GM19025 (cell line): ENCODE measurements at regions not wholly inside any gene's neighbourhood (a gene's known extent, or its start where the extent isn't known, plus 50 kb on each side); places are given as distances from the start of the nearest gene placed in this dataset.

ENCODE experiments used
- ATAC-seq: cut with Tn5 transposase; IDR thresholded peaks from one replicate; pipeline ENCODE4 v1.9.1; 2021; ENCODE audit warnings: mild to moderate bottlenecking, low read depth, moderate library complexity; ENCODE audit not compliant: unreplicated experiment

DNA sequence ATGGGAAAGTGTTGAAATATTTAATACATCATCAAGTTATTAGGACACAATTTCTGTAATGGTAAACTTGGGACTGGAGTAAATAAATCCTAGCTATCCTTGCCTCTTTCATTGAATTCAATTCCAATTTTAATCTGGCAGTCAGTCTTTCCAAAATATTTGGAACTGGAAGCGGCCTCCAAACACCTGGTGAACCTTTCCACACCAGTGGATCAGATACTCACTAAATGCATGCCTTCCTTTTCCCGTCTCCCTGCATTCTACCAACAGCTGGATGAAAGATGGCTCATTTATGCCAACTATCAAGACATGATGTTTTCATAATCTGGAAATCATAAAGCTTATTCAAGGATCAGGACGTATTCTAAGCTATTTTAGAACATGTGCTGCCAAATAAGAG, 488.2 kb upstream of the SPHKAP start:
- ATAC-seq, result no peak

DNA sequence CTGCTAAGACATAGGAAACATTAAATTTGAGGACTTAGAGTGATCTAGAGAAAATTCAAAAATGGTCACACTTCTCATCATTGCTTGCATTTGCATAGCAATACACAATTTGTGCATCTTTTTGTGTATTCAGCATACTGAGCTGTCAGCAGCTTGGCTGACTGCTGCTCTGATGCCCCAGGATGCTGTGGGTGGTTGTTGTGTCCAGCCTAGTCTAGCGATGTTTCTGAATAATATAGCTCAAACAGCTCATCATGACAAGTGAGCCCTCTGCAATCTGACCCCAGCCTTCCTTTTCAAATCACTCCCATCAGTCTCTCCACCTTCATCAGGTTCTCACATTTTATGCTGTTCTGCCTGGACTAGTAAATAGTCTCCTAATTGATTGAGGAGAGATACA, 483.7 kb upstream of the SPHKAP start:
- ATAC-seq, result no peak

DNA sequence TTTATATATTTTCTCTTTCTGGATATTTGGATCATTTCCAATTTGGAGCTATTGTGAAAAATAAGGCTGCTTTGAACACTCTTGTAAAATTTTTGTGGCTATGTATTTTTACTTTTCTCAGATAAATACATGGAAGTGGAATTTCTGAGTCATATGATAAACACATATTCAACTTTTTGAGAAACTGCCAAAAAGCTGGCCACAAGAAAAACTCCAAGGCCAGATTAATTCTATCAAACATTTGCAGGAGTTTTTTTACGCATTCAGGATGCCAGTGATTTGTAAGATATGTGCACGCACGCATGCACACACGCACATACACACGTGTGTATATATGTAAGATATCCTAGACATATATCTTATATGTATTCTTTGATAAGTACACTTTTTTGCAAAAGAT, 477.5 kb upstream of the SPHKAP start:
- no peak for ATAC-seq

DNA sequence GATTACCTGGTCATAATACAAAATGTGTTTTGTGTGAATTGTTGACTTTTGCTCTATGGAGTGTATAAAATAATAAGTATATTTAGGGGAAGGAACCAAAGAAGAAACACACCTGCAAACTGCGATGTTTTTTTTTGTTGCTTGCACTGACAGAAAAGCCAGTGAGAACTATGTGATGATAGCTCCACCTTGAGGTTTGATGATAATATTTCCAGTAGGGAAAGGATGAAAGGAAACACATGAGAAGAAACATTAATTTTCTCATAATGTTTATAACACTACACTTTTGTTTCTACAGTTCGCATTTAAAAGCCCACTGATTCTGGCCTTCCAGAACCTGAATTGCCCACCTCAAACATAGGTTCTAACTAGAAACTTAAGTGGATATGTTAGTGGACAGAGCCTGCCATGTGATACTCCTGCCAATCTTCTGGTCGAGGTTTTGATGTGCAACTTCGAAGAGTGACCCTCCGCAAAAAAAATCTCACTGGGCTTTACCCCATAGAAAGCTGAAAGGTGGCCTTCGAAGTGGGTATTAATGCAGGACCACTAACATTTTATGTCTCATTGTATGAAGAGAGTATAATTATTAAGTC, 476.4 kb upstream of the SPHKAP start:
- ATAC-seq, result no peak

DNA sequence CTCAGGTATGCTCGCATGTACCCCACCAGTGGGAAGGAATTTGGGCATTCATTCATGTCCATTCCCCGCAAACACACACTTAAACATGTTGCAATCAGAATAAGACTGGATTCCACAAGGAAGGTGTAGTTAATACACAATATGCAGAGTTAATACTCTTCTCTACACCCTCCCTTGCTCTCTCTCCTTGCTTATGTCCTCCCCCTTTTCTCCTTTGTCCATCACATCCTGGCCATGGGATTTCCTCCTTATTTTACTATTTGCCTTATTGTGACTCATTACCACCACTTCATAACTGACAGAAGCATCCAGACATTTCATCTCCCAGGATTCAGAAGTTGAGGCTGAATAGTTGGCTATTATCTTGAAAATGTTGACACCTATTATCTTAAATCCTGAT, 473.8 kb upstream of the SPHKAP start:
- ATAC-seq, result no peak

DNA sequence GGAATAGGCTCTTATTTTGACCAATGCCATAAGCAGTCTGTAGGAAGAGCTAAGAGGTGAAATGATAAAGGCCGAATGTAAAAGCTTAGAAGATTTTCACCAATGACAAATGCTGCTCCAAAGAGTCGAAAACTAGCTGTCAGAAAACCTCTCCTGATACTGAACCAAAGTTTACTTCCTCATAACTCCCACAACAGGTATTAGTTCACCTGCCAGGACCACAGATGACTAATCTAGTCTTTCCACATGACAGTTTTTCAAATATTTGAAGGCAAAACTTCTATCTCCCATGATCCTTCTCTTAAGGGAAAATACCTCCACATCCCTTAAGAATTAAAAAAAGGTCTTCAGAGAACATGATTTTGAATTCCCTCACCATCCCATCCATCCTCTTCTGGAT, 473.2 kb upstream of the SPHKAP start:
- no peak for ATAC-seq

DNA sequence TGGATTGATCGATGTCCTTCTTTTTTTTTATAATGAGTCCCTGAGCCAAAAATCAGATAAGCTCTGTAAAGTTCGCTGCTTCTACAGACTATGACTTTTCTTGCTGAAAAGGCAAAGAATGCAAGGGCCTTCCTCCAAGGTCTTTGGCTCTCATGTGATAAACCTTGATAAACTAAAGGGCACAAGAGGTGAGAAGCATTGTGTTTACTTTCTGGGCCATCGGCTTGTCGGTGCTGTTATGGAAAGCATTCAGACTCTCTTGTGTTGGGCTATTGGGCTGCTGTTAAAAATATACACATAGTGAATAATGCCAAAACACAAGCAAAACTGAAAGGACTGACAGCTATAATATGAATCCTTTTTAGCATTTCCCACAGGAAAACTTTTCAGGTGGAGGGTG, 472.4 kb upstream of the SPHKAP start:
- ATAC-seq, result no peak

DNA sequence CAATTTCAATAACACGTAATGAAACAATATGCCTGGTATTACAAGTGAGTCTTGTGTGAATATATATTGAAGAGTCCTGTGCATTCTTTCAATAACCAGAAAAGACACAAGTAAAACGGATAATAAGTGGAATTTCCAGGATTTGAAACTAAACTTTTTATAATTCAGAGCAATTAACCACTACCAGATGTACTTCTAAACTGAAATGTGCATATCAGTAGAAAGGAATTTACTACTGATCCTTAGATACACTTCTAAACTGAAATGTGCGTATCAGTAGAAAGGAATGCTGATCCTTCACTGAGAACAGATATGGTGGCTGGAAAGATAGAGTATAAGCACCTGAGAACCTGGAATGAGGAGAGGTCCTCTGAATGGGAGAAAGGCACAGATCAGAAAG, 470.9 kb upstream of the SPHKAP start:
- no peak for ATAC-seq

DNA sequence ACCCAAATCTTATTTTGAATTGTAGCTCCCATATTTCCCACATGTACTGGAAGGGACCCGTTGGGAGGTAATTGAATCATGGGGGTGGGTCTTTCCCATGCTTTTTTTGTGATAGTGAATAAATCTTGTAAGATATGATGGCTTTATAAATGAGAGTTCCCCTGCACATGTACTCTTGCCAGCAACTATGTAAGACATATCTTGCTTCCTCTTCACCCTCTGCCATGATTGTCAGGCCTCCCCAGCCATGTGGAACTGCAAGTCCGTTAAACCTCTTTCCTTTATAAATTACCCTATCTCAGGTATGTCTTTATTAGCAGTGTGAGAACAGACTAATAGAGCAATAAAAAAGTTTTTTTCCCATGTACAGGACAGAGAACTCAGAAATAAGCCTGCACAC, 468.4 kb upstream of the SPHKAP start:
- no peak for ATAC-seq

DNA sequence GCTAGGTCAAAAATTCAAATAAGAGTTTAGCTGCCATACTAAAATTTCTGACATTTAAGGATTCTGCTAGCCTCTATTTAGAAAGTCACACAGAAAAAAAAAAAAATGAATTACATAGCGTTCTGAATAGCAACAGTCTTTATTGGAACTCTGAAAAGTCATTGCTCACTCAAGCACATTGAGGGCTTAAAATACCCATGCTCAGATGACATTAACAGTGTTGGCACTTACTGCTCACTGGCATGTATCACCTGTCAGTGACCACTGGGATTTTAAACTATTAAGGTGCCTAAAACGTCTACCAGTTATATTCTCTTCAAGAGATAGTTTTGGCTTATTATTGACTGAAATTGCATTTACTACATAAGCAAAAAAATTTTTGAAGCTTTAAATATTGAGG, 468.0 kb upstream of the SPHKAP start:
- ATAC-seq, result no peak

DNA sequence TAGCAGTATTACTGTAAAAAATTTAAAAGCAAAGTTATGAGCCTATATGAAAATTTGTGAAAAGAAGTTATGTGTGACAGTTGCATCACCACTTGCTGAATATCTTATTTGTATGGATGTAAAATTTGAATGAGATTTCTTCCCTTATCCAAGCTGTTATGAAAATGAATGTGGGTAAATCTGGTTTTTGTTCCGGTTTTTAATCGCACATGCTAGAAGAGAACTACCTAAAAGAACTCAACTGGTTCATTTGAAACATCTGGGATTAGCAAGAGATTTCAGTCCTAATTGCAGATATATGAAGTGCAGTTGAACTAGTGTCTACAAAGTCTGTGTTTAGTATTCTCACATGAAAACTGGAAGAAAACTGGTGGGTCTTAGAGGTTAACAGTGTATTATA, 467.1 kb upstream of the SPHKAP start:
- no peak for ATAC-seq

DNA sequence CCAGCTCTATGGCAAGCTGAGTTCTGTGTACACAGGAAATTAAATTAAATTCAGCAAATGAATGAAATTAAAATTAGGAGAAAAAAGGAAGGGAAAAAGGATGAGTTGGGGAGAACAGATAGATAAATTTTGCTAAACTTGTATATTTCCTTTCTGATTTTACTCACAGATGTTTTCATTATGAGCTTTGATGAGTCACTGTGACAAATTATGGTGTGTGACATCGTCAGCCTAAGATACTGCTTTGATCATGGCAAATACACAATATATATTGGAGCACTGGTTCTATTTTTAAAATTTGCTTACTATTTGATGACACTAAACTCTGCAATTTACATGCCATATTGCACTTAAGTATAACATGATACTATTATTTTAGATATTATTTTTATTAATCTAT, 464.6 kb upstream of the SPHKAP start:
- ATAC-seq, result no peak

DNA sequence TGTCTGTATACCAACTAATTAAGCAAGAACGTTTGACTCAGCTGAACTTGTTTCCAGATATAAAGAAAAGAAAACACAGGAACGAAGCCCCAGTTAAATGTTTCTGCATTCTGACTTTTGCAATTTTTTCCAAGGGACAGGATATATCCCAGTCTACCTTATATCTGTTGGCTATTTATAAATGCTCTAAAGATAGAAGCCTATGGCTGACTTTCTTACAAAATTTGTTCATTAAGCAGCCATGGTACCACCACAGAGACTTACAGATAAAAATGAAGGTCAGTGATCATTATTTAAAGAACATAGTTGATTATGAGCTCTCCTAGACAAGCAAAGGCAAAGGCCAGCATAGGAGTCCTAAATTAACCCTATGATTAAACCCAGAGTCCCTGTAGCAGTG, 462.7 kb upstream of the SPHKAP start:
- no peak for ATAC-seq

DNA sequence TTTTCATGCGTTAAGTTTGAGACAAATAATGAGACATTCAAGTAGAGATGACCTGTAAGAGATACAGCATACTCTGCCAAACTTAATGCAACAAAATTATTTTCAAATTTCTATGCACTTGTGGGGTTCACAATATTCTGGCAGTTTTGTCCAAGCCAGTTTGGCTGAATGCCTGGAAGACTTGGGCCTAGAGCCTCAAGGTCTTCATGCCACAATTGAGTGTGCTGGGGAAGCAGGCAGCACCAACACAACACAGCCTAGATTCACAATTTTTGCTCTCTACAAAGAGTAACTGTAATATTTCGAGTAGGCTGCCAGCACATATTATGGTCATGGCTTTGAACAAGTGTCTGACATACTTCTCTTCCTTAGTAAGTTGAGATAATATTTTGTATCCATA, 461.4 kb upstream of the SPHKAP start:
- no peak for ATAC-seq

DNA sequence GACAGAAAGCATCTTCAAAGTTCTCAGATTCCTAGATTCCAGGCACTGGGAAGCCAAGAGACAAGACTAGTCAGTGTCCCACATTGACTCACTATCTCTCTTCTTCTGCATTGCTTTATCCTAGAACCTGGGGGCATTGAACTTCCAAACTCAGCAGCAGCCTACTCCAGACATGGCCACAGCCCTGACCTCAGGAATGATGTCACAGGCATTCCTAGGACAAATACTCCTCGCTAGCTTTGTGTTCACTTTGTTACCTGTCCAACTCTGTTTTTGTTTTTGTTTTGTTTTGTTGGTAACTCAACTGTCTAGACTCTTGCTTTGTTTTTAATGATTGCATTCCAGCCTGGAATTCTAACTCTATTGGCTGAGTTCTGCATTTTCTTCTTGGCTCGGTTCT, 449.3 kb upstream of the SPHKAP start:
- ATAC-seq, result no peak

DNA sequence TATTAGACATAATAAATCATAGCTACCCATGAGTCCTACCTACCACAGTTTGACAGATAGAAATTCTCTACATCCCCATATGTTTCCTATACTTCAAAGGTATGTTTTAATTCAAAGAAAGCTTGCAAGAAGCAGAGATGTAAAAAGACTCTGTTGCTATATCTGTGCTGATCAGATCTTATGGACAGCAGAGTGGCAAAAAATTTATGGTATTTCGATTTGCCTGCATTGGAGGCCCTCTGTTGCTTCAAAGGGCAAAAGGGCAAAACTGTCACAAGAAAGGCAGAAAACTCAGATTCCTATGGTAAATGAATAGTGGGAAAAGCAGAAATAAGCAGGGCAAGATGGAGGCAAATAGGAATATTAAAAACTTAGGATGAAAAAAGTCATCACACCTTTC, 447.8 kb upstream of the SPHKAP start:
- ATAC-seq, result no peak

DNA sequence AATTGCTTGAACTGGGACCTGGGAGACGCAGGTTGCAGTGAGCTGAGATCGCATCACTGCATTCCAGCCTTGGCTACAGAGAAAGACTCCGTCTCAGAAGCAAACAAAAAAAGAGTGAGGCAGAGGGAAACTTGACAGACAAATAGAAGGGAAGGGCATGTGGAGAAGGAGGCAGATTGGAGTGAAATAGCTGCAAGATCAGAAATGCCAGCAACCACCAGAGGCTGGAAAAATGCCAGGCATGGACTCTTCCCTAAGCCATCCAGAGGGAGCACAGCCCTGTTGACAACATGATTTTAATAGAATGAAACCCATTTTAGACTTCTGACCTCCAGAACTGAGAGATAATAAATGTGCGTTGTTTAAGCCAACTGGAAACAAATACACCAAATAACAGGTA, 447.2 kb upstream of the SPHKAP start:
- ATAC-seq, result no peak

DNA sequence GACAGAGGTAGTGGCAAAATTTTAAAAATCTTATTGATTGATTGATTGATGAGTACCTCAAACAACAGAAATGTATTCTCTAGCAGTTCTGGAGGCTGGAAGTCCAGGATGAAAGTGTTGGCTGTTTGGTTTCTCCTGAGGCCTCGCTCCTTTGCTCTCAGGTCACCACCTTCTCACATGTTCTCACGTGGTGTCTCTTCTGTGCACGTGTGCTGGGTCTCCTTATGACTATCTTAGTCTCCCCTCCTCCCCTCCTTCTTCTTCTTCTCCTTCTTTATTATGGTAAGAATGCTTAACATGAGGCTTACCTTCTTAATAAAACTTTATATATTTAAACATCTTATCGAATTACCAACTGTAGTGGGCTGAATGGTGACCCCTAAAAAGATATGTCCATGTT, 446.0 kb upstream of the SPHKAP start:
- ATAC-seq, result no peak

DNA sequence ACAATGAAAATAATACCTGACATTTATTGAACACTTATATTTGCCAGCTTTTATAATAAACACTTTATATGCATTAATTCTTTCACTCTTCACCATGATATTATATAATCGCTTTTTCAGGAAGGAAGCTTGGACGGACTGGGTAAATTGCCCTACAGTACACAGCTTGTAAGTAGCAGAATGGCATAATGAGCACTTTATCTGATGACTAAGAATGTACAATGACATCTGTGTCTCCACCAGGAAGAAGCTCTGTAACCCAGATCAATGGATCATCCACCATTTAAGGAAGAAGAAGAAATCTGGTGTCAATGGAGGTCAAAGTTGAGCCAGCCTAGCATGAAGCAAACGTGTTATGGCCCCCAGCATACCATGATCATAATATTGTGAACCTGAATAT, 444.0 kb upstream of the SPHKAP start:
- no peak for ATAC-seq

DNA sequence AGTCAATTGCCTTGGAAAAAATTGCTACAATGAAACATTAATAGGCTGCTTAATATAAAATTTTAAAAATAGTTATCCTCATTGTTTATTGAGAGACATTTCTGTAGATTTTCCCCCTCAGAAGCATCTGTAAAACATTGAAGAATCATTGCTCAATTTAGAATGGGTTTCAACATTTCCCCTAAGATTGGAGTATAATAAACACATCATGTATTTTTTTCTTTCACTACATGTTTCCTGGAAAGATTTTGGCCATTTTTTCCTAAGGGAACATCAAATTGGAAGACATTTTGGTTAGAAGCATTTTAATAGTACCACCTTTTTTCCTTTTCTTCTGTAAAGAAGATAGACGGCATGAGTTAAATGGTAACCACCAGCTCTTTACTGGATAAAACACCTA, 443.2 kb upstream of the SPHKAP start:
- no peak for ATAC-seq

DNA sequence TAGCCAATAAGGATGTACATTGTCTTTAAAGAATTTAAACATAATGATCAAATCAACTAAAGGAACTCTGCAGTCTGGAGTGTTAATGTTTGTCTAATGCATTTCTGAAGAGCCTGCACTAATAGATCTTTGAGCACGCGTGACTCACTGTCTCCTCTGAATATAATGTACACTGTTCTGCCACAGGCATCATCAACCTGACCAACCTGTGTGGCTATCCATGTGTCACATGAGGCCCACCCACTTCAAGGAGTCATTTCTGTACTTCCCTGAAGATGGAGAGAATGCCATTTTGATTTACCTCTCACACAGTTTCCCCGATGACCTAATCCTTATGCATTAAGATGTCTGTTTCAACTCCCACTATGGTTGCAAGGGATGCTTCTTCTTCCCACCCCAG, 434.0 kb upstream of the SPHKAP start:
- ATAC-seq, result no peak

DNA sequence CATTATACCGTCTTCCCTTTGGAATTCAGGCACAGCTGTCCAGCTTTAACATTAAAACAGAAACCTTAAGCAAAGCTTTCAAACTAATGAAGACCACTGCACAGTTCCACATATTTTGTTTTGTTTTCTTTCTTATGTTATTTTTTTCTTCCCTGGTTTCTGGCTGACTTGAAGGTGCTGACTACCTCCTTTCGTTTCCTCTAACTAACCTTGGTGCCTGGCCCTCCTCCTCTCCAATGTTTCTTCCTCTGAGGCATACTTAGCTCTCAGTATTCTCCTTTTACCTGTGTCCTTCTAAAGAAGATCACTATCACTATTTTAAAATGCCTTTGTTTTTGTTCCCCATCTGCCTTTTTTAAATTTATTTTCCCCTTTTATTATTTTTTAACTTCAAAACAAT, 433.3 kb upstream of the SPHKAP start:
- ATAC-seq, result no peak

DNA sequence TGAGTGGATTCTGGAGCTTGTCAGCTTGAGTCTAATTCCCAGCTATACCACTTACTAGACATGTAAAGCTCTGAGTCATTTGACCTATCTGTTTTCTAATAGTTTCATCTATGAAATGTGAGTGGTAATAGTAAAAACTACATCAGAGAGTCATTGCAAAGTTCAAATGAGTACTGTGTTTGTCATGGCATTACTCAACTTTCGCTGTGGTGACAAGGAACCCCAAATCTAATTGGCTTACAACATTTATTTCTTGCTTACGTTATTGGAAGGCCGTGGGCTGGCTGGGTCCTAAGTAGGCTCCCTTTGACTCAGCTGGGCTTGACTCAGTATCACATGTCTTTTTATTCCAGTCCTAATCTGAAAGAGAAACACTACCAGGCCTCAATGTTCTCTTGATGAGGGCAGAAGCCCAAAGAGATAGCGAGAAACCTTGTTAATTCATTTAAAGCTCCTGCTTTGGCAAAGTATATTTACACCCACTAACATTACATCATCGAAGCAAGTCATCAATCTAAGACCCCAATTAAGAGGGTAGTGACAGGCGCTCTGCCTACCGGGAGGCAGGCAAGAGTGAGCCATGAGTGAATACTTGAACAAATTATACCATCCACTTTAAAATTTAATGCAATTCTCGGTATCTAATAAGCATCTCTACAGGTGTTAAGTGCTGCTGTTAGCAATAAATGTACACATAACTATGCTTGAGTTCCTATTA, 431.8 kb upstream of the SPHKAP start:
- ATAC-seq, result peak; percentile 46
